HUES48 (cell line): ENCODE measurements at regions not wholly inside any gene's neighbourhood (a gene's known extent, or its start where the extent isn't known, plus 50 kb on each side); places are given as distances from the start of the nearest gene placed in this dataset.

ENCODE experiments used
- H3K27ac ChIP-seq: one replicate; pipeline ENCODE4 v1.7.0; 2013; ENCODE audit warnings: low read depth, low read length, inconsistent platforms
- H3K27me3 ChIP-seq: 2 replicates; pipeline ENCODE4 v1.6.1; 2013; ENCODE audit warnings: mild to moderate bottlenecking, low read length; ENCODE audit not compliant: control insufficient read depth, insufficient read depth
- H3K36me3 ChIP-seq: 2 replicates; pipeline ENCODE4 v1.6.1; 2013; ENCODE audit warnings: low read length; ENCODE audit not compliant: control insufficient read depth, insufficient read depth
- H3K4me1 ChIP-seq: 2 replicates; pipeline ENCODE4 v1.6.1; 2013; ENCODE audit warnings: mild to moderate bottlenecking, low read length; ENCODE audit not compliant: control insufficient read depth, insufficient read depth
- H3K4me3 ChIP-seq: 2 replicates; pipeline ENCODE4 v1.5.1; 2013; ENCODE audit warnings: mild to moderate bottlenecking, low read depth, low read length
- H3K9ac ChIP-seq: 2 replicates; pipeline ENCODE4 v1.6.1; 2013; ENCODE audit warnings: mild to moderate bottlenecking, low read depth, low read length, moderate library complexity
- H3K9me3 ChIP-seq: 2 replicates; pipeline ENCODE4 v1.6.1; 2013; ENCODE audit warnings: low read length; ENCODE audit not compliant: control insufficient read depth, insufficient read depth

DNA sequence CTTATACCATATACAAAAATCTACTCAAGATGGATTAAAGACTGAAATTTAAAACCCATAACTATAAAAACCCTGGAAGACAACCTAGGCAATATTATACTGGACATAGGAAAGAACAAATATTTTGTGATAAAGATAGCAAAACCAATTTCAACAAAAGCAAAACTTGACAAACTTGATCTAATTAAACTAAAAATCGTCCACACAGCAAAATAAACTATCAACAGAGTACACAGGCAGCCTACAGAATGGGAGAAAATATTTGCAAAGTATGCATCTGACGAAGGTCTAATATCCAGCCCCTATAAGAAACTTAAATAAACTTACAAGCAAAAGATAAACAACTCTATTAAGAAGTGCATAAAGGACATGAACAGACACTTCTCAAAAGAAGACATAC is 240.1 kb downstream of the HGF start:
- Histone ChIP-seq H3K9ac (no peak overlapping the region), H3K36me3 (no peaks in the 10 kb centered on the region), H3K4me3 (no peak overlapping the region), H3K4me1 (no peaks in the 10 kb centered on the region), H3K27ac (no peak overlapping the region), H3K9me3 (no peaks in the 10 kb centered on the region), H3K27me3 (no peaks in the 10 kb centered on the region)

DNA sequence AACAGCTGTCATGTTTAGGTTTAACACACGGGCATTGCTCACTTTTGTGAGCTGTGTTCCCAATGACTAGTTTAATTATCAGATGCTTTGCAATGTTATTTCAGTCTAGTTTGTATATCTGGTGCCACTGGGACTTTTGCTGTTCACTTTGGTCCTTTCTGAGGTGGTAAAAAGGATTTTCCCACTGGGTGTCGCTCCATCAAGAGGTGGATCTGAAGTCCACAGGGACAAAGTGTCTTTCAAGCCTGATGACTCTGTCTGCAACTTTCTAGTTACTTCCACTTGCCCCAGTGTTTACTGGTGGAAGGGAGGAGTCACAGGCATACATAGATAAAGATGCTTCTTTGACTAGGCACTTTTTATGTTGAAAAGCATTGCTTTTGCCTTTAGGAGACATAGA is 242.2 kb downstream of the HGF start:
- Histone ChIP-seq H3K36me3 (no peaks in the 10 kb centered on the region), H3K4me3 (no peak overlapping the region), H3K4me1 (no peaks in the 10 kb centered on the region), H3K9ac (no peak overlapping the region), H3K9me3 (no peaks in the 10 kb centered on the region), H3K27me3 (no peaks in the 10 kb centered on the region), H3K27ac (no peak overlapping the region)

DNA sequence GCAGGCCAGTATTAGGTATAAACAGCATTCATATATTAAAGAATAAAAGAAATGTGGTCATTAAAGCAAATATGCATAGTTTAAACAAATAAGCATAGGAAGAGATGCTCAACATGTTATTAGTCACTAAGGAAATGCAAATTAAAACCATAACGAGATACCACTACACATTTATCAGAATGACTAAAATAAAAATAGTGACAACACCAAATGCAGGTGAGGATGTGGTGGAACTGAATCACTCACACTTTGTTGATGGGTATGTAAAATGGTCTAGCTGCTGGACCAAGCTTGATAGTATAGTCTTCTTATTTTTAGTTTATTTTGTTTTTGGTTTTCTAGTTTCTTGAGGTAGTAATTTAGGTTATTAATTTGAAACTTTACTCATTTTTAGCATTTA is 242.9 kb downstream of the HGF start:
- no peak overlapping the region for H3K4me3 ChIP-seq
- H3K4me1 ChIP-seq: no peaks in the 10 kb centered on the region
- no peak overlapping the region for H3K9ac ChIP-seq
- no peaks in the 10 kb centered on the region for H3K27me3 ChIP-seq
- H3K27ac ChIP-seq: no peak overlapping the region
- no peaks in the 10 kb centered on the region for H3K36me3 ChIP-seq
- H3K9me3 ChIP-seq: no peaks in the 10 kb centered on the region

DNA sequence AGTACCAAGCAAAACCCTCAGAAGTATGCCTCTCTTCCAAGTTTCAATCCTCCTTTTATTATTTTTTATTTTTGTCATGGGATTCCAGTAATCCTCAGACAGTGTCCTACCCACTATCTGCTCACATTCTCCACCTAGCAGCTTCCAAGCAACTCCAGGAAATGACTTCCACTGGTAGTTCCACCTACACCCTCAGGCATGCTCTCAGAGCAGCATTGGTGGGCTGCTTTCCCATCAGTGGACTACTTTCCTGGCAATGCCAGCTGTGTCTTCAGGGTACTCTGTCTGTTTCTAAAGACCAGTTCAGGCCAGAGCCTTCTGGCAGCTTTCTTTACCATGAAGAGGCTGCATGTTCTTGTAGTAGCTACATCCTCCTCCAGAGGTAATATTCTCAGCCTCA is 244.0 kb downstream of the HGF start:
- no peak overlapping the region for H3K27ac ChIP-seq
- H3K4me1 ChIP-seq: no peaks in the 10 kb centered on the region
- no peaks in the 10 kb centered on the region for H3K9me3 ChIP-seq
- H3K4me3 ChIP-seq: no peak overlapping the region
- no peaks in the 10 kb centered on the region for H3K36me3 ChIP-seq
- no peak overlapping the region for H3K9ac ChIP-seq
- H3K27me3 ChIP-seq: no peaks in the 10 kb centered on the region

DNA sequence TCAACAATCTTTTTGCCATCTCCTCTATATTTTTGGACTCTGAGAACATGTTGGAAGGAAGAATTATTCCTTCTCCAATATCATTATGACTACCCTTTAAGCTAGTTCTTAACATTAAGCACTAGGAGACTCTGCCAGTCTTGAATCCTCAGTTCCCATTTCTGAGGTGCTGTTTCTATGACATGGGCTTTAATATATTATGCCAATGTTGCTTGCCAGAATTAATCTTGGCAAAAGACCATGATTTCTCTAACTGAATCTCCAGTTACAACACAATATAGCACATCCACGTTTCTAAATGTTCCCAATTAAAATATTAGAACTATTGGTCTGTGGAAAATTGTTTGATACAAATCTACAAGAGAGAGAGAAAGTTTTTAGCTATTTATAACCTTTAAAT is 250.0 kb downstream of the HGF start:
- no peak overlapping the region for H3K27ac ChIP-seq
- H3K9me3 ChIP-seq: no peaks in the 10 kb centered on the region
- H3K4me3 ChIP-seq: no peak overlapping the region
- H3K9ac ChIP-seq: no peak overlapping the region
- H3K4me1 ChIP-seq: no peaks in the 10 kb centered on the region
- no peaks in the 10 kb centered on the region for H3K27me3 ChIP-seq
- no peaks in the 10 kb centered on the region for H3K36me3 ChIP-seq

DNA sequence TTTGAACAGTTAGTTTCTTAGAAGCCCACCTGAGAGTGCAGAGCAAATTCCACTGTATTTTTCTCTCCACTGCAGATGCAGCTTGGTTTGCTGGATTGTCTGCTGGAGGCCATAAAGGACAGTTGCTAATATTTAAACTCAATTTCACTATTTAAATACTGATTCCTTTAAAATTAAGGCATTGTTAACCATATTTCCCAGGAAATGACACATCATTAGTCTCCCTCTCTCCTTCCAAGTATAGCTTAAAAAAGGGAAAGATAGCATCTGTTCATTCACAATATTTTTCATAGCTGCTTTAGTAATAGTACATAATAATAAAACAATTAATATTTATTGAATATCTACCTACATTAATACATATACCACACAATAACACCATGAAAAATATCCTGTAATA is 252.9 kb downstream of the HGF start:
- Histone ChIP-seq H3K27ac (no peak overlapping the region), H3K9ac (no peak overlapping the region), H3K36me3 (no peaks in the 10 kb centered on the region), H3K4me1 (no peaks in the 10 kb centered on the region), H3K27me3 (no peaks in the 10 kb centered on the region), H3K4me3 (no peak overlapping the region), H3K9me3 (no peaks in the 10 kb centered on the region)

DNA sequence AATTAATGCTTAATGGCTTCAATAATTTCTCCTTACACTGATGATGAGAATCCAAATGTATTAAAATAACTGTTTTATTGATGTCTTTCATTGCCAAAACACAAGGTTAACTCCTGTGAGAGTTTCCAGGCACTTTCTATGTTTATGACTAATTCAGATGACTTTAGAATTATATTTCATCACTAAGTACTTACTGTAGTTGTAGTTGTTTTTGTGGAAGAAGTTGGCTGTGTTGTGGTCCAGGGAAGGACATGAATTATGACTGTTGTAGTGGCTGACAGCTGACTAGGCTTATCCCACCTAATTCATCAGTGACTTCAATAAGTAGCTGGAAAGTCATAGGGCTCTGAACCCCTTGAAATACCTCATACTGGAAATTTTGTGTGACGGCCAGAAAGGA is 254.8 kb downstream of the HGF start:
- Histone ChIP-seq H3K9me3 (no peaks in the 10 kb centered on the region), H3K36me3 (no peaks in the 10 kb centered on the region), H3K9ac (no peak overlapping the region), H3K4me1 (no peaks in the 10 kb centered on the region), H3K4me3 (no peak overlapping the region), H3K27me3 (no peaks in the 10 kb centered on the region), H3K27ac (no peak overlapping the region)

DNA sequence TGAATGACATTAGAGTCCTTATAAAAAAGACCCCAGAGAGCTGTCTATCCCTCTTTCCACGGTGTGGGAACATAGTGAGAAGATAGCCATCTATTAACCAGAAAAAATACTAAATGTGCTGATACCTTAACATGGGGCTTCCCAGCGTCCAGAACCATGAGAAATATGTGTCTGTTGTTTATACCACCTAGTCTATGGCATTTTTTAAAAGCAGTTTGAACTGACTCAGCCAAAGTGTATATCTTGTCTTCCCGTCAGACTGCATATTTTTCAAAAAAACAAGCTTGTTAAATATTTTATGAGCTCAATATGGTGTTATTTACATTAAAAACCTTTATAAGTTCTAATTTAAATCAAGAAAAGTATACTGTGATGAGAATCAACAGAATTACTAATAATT is 255.3 kb downstream of the HGF start:
- Histone ChIP-seq H3K27ac (no peak overlapping the region), H3K9me3 (no peaks in the 10 kb centered on the region), H3K4me3 (no peak overlapping the region), H3K9ac (no peak overlapping the region), H3K36me3 (no peaks in the 10 kb centered on the region), H3K27me3 (no peaks in the 10 kb centered on the region), H3K4me1 (no peaks in the 10 kb centered on the region)

DNA sequence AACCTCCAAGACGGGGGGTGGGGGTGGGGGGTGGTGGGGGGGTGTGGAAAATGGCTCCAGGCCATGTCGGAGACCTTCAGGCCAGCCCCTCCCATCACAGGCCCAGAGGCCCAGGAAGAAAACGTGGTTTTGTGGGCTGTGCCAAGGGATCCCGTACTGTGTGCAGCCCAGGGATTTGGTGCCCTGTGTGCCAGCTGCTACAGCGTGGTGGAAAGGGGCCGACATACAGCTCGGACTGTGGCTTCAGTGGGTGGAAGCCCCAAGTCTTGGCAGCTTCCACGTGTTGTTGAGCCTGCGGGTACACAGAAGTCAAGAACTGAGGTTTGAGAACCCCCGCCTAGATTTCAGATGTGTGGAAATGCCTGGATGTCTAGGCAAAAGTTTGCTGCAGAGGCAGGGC is 259.7 kb downstream of the HGF start:
- no peak overlapping the region for H3K4me3 ChIP-seq
- H3K9ac ChIP-seq: no peak overlapping the region
- no peak overlapping the region for H3K27ac ChIP-seq
- H3K4me1 ChIP-seq: no peaks in the 10 kb centered on the region
- H3K36me3 ChIP-seq: no peaks in the 10 kb centered on the region
- no peaks in the 10 kb centered on the region for H3K9me3 ChIP-seq
- no peaks in the 10 kb centered on the region for H3K27me3 ChIP-seq

DNA sequence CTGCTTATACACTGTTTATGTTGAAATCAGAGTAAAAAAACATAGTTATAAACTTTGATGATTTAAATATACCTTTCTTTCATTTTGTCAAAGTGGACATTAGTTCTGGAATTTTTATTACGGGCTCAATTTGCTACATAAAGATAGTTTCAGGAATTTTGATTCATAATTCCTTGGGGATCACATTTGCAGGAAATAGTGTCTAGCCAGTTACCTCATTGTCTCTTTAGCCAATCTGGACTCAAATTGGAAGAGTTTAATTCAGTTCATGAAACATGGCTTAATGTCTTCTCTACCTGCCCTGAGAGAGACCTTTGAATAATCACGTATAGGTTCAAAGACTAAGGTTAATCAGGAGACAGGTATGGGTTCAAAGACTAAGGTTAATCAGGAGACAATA is 262.6 kb downstream of the HGF start:
- no peaks in the 10 kb centered on the region for H3K4me1 ChIP-seq
- H3K9me3 ChIP-seq: no peaks in the 10 kb centered on the region
- no peak overlapping the region for H3K4me3 ChIP-seq
- H3K9ac ChIP-seq: no peak overlapping the region
- H3K27ac ChIP-seq: no peak overlapping the region
- H3K27me3 ChIP-seq: no peaks in the 10 kb centered on the region
- no peaks in the 10 kb centered on the region for H3K36me3 ChIP-seq

DNA sequence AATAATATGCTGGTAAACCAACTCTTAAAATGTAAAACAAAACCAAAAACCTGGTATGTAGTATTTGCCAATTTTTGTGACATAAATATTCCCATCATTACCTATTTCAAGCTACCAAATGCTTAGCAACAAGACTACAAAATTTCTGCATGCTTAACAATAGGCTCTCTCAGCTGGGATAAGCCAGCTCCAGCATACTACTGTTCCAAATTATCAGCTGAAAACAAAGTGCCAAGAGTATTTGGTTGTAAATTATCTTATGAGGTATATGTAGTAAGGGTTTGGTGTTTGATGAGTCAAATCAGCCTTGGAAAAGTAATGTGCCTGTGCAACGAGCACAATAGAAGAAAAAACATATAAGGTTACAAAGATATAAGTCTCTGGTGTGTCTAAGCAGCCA is 263.2 kb downstream of the HGF start:
- Histone ChIP-seq H3K9me3 (no peaks in the 10 kb centered on the region), H3K4me1 (no peaks in the 10 kb centered on the region), H3K27ac (no peak overlapping the region), H3K9ac (no peak overlapping the region), H3K36me3 (no peaks in the 10 kb centered on the region), H3K27me3 (no peaks in the 10 kb centered on the region), H3K4me3 (no peak overlapping the region)

DNA sequence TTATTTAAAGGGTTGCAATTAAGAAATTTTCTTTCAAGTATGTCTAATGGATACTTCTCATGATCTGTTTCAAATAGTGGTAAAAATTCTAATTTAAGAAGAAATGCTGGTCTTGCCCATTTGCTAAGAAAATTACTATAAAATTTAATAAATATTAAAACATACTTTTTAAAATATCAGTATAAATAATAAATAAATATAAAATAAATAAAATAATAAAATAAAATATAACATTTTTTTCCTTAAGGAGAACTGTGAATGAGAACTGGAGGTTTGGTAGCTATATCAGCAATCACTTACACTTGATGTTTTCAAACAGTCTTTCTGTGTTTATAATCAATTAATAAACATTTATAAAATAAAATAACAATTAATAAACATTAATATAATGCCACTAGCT is 266.1 kb downstream of the HGF start:
- Histone ChIP-seq H3K27me3 (no peaks in the 10 kb centered on the region), H3K36me3 (no peaks in the 10 kb centered on the region), H3K4me1 (peaks cover 5% of the 10 kb centered on the region; the same call in 1 of the 2 replicates), H3K4me3 (no peak overlapping the region), H3K9ac (no peak overlapping the region), H3K9me3 (no peaks in the 10 kb centered on the region), H3K27ac (no peak overlapping the region)
